ENCODE measurements at regions not wholly inside any gene's neighbourhood (a gene's known extent, or its start where the extent isn't known, plus 50 kb on each side); places are given as distances from the start of the nearest gene placed in this dataset.

- H3K27ac ChIP-seq: no peak overlapping the region
- no peak for DNase-seq
Observed at GRCh38 chr13:79861731-79862130, 380.8 kb downstream of the NDFIP2 start.

GRCh38 chr13:79860791-79861190 lies 379.8 kb downstream of the NDFIP2 start:
- no peaks in the 10 kb centered on the region for H3K27me3 ChIP-seq
- no peak overlapping the region for H3K4me3 ChIP-seq
- no peaks in the 10 kb centered on the region for H3K4me1 ChIP-seq
- H3K36me3 ChIP-seq: no peaks in the 10 kb centered on the region
- no peak for DNase-seq
- 65% methylated on average over 2 of the region's 3 CpGs for WGBS (ENCODE audit: insufficient coverage, low coverage, low lambda C conversion rate, missing lambda C conversion rate)
- intact Hi-C loops (cut with DNase I): no loop called here
- no peaks in the 10 kb centered on the region for H3K9me3 ChIP-seq
- no peak for ATAC-seq
- no peak overlapping the region for H3K27ac ChIP-seq
- TF ChIP-seq CTCF (IDR thresholded peaks at IDR 0.05) (no peak), POLR2A (IDR thresholded peaks at IDR 0.05) (no peak)

More at GRCh38 chr13:79861731-79862130, 380.8 kb downstream of the NDFIP2 start:
- no peaks in the 10 kb centered on the region for H3K27me3 ChIP-seq
- no peaks in the 10 kb centered on the region for H3K36me3 ChIP-seq
- WGBS (ENCODE audit: insufficient coverage, low coverage, low lambda C conversion rate, missing lambda C conversion rate): 53% methylated on average over 7 of the region's 7 CpGs
- intact Hi-C loops (cut with DNase I): no loop called here
- H3K9me3 ChIP-seq: no peaks in the 10 kb centered on the region
- no peak for ATAC-seq
- H3K4me1 ChIP-seq: no peaks in the 10 kb centered on the region
- H3K4me3 ChIP-seq: no peak overlapping the region
- TF ChIP-seq POLR2A (IDR thresholded peaks at IDR 0.05): no peak
- TF ChIP-seq CTCF (IDR thresholded peaks at IDR 0.05): no peak

- H3K4me1 ChIP-seq: no peaks in the 10 kb centered on the region
- H3K27me3 ChIP-seq: no peaks in the 10 kb centered on the region
- H3K27ac ChIP-seq: no peak overlapping the region
- 71% methylated on average over 3 of the region's 3 CpGs for WGBS (ENCODE audit: insufficient coverage, low coverage, low lambda C conversion rate, missing lambda C conversion rate)
- no peaks in the 10 kb centered on the region for H3K9me3 ChIP-seq
- no peaks in the 10 kb centered on the region for H3K36me3 ChIP-seq
- TF ChIP-seq CTCF (IDR thresholded peaks at IDR 0.05) (no peak), POLR2A (IDR thresholded peaks at IDR 0.05) (no peak)
- intact Hi-C loops (cut with DNase I): no loop called here
- no peak overlapping the region for H3K4me3 ChIP-seq
- no peak for DNase-seq
- ATAC-seq: no peak
Observed at GRCh38 chr13:79859756-79860155, 378.8 kb downstream of the NDFIP2 start.

- 42% methylated on average over 1 of the region's 1 CpG for whole genome bisulfite sequencing (ENCODE audit: insufficient coverage, low coverage, low lambda C conversion rate, missing lambda C conversion rate)
- Histone ChIP-seq H3K4me1 (no peaks in the 10 kb centered on the region), H3K27me3 (no peaks in the 10 kb centered on the region), H3K4me3 (no peak overlapping the region), H3K36me3 (no peaks in the 10 kb centered on the region), H3K9me3 (no peaks in the 10 kb centered on the region), H3K27ac (no peak overlapping the region)
- no peak for TF ChIP-seq CTCF (IDR thresholded peaks at IDR 0.05)
- no peak for TF ChIP-seq POLR2A (IDR thresholded peaks at IDR 0.05)
- no peak for ATAC-seq
- DNase-seq: no peak
- intact Hi-C loops (cut with DNase I): no loop called here
Observed at GRCh38 chr13:79853251-79853650, 372.3 kb downstream of the NDFIP2 start.

- Histone ChIP-seq H3K27ac (no peak overlapping the region), H3K36me3 (no peaks in the 10 kb centered on the region), H3K9me3 (no peaks in the 10 kb centered on the region), H3K27me3 (no peaks in the 10 kb centered on the region), H3K4me1 (no peaks in the 10 kb centered on the region), H3K4me3 (no peak overlapping the region)
- intact Hi-C loops (cut with DNase I): no loop called here
- TF ChIP-seq CTCF (IDR thresholded peaks at IDR 0.05): no peak
- no peak for TF ChIP-seq POLR2A (IDR thresholded peaks at IDR 0.05)
- ATAC-seq (no peak), DNase-seq (no peak)
Observed at GRCh38 chr13:79851318-79851717, 370.4 kb downstream of the NDFIP2 start.
